Stimulated activated CD4-positive, alpha-beta T cell treated with anti-CD3 and anti-CD28 coated beads, Interleukin-1b, Interleukin-23, amount 100 ng/mL, for 48 hours (primary cell): ENCODE measurements at regions not wholly inside any gene's neighbourhood (a gene's known extent, or its start where the extent isn't known, plus 50 kb on each side); places are given as distances from the start of the nearest gene placed in this dataset.

ENCODE experiments used
- DNase-seq: peaks from one replicate; pipeline ENCODE4 v3.0.0-alpha.2; 2020

GRCh38 chr20:42020316-42020715 is 402.1 kb upstream of the CHD6 start:
- no peak for DNase-seq

DNA sequence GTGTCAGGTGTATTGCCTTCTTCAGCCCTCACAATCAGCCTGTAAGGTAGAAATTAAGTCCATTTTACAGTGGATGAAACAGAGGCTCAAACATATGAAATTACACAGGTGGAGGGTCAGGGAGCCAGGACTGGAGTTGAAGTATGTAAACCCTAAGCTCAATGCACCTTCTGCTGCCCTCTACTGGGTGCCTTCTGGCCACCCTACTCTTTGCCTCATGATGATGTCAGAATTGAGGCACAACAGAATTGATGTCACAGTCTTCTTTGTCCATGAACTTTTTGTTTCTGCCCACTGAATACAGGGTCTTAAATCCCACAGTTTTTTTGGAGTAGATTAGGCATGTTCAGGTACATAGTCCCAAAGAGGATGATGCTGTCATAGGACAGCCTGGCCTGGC is 400.8 kb upstream of the CHD6 start:
- DNase-seq, result no peak

- DNase-seq, result no peak
Measured at GRCh38 chr20:42010090-42010489, 391.9 kb upstream of the CHD6 start.

DNA sequence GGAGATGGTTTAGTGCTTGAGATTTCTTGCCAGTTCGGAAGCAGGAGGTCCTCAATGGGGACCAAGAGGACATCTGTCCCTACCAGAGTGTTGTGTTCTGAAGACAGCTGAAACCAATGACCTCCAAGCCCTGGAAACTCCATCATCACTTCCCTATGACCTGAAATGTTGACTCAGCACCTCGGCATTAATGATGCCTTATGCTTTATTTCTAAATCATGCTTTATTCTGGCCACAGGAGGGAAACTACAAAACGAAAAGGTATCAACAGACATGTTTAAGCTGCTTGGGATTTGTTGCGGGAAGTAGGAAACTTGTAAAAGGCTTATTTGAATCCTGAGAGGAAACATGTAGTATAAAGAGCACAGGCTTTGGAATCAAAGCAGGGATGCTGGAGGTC is 389.1 kb upstream of the CHD6 start:
- DNase-seq, result no peak

DNA sequence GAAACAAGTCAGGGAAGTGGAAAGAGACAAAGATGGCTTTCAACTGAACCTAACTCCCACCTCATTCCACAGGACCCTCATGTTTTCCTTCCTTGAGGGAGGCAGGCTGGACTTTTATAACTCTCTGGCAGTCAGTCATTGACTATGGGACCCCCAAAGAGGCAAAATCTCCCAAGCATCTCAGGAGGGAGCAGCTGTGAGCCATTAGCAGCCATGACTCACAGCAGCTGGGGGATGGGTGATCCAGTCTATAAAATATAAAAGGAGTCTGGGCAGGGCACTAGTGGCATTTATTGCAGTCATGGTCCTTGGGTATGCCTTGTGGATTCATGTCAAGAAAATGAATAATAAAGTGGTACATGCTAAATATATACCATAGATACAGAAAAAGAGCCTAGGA is 387.0 kb upstream of the CHD6 start:
- no peak for DNase-seq

DNA sequence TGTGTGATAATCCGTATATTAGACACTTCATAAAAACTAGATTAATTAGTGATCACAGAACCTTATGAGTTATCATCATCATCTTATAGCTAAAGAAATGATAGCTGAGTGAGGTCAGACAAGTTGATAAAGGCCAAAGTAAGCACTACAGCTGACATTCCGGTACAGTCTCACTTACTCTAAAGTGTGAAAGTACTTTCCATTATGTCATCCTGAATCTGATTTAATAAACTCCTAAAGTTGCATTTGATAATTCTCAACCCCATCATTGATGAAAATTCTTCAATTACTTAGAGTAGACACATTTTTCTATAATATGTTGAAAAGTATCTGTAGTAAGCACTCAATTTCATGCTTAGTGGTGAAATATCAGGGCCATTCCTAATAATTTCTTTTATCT is 385.2 kb upstream of the CHD6 start:
- DNase-seq, result no peak

DNA sequence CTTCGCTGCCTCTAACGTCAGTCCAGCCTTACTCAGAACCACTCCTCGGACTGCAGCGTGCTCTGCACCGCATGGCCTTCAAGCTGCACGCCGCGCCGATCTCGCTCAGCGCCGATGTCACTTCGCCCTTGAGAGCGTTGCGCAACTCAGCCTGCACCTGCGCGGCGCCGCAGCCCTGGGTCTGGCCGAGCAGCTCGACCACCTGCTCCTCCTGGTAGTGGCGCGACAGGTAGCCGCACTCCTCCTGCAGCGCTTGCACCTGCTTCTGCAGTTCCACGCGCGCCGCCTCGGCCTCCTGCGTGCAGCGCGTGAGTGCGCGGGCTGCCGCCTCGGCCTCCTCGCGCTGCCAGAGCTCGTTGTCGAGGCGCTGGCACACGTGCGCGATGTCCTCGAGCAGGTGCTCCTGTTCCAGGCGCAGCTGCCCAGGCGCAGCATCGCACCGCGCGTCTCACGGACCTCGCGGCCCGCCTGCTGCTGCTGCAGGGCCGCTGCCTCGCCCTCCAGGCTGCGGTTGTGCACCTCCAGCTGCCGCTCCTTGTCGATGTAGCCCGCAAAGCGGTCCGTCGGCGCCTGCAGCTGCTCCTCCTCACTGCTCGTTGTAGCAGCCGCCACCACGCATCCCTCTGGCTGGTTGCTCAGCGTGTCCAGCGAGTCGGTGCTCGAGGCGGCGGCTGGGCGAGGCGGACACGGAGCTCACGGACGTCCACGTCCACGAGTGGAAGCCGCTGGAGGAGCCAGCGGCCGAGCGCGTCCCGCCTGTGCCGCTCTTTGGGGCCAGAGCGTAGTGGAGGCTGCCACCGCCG is 380.6 kb upstream of the CHD6 start:
- no peak for DNase-seq

GRCh38 chr20:41996951-41997350 is 378.8 kb upstream of the CHD6 start:
- DNase-seq, result no peak

DNA sequence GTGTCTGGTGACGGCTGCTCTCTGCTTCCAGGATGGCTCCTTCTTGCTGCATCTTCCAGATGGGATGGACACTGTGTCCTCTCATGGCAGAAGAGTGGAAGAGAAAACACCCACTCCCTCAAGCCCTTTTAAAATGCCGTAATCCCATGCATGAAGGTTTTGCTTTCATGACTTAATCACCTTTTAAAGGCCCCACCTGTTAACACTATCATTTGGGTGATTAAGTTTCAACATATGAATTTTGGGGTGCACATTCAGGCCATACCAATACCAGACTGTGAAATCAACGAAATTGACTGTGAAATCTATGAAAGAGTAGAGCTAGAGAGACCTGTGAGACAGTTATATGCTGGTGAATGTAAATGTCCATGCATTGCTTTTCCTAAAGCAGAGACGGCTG is 374.3 kb upstream of the CHD6 start:
- DNase-seq, result no peak

DNA sequence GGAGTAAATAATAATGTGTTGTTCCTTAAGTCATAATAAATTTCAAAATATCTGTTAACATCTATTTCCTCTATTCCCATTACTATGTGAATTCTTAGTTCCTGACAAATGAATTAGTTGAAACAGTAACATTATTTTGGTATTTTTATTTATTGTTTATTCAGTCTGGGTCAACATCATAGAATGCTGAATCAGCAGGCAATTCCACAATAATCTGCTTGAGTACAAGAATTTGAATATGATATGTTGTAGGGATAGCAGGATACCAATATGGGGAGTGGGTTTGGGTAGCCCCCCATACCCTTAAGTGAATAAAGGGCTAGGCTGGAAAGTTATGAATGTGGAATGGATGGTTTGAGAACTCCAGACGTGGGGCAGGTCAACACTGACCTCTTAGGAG is 373.2 kb upstream of the CHD6 start:
- DNase-seq, result no peak

DNA sequence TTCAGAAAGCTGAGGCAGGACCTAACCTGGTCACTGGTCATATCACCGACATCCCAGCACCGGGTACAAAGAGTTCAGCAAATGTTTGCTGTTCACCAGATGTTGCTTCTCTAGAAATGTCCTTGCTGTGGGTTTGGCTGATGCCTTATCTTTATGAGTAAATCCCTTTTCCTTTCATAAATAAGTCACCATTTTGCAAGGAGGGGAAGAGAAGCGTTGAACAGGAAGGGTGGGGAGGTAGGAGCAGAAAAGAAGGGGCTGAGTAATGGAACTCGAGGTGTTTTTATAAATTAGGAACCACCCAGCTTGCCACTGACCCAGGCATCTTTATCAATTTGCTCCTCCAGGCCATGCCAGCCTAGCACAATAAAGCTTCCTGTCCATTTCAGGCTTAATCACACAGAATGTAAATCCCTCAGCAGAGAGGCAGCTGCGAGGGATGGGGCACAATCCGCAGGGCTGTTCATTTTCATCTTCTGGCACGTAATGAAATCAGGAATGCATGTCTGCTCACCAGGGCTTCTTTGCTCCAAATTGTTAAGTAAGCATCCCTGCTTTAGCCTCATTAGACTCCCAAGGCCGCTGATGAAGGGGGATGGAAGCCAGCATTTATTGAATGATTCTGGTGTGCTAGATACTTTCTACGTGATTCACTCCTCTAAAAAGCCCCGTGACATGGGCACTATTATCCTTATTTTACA is 371.9 kb upstream of the CHD6 start:
- no peak for DNase-seq

GRCh38 chr20:41989039-41989679 is 371.0 kb upstream of the CHD6 start:
- DNase-seq, result no peak

GRCh38 chr20:41984031-41984430 is 365.9 kb upstream of the CHD6 start:
- DNase-seq, result no peak

DNA sequence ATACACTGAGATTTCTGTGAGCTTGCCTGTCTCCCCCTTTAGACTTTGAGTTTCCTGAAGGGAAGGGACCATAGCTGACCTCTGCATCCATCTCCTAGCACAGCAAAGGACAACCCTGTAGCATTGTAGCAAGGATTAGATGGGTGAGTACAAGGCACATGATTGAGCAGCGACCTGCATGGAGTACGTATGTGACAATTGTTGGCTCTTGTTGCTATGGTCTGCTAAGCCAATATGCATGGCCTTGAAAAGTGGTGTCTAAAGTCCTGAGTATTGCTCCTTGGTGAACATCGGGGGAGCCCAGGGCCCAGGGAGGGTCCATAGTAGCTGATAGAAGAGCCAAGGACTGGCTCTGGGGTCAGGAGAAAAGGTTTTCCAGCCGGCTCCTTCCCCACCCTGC is 365.0 kb upstream of the CHD6 start:
- no peak for DNase-seq

DNA sequence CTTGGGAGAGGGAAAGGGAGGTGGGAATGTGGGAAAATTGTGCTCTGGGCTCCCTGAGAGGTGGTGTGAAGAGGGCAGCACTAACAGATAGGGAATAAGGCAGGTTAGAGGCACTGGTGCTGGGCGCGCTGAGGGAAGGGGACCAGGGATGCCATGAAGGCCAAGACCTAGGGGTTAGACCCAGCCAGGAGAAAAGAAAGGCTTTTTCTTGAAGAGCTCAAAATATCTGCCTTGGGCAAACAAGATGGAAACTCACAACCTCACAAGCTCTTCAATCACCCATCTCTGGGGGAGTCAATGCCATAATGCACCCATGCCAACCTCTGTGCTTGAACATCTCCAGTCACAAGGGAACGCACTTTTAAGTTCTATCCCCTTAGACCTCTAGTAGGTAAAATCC is 363.6 kb upstream of the CHD6 start:
- no peak for DNase-seq

GRCh38 chr20:41978875-41979274 is 360.7 kb upstream of the CHD6 start:
- no peak for DNase-seq

DNA sequence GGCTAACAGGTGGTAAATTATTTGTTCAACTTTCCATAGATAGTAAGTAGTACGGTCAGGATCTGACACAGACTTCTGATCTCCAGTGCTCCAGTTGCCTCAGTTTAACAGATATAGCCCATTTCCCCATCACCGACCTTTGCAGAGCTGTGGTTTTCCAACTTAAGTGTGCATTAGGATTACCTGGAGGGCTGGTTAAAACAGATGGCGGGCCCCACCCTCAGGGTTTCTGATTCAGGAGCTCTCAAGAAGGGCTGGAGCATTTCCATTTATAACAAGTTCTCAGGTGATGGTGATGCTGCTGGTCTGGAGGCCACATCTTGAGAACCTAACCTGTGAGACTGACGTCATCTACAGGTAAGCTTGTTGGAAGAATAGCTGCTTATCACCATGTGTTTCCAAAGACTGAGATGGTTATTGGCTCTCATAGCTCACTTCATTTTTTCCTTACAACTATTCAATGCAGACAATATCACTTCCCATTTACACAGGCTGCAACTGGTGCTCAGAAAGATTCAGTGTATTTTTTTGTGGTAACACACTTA is 360.1 kb upstream of the CHD6 start:
- DNase-seq, result no peak

DNA sequence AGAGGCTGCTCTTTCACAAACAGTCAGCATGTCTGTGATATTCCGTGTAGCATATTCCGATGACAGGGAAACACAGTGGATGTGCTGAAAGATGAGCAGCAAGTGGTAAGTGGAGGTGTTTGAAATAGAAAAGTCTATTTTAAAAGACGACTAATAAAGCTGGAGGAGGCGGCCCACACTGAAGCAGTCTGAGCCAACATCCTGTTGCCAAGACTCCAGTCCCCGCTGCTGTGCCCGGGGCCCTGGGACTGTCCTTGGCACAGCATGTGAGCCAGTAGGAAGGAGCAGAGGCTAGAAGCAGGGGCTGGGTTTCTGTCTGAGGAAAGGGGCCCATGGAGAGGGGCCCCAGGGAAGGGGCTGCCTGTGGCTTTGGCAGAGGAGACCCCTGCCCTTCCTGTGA is 351.5 kb upstream of the CHD6 start:
- DNase-seq, result no peak

- no peak for DNase-seq
Measured at GRCh38 chr20:41960166-41960565, 342.0 kb upstream of the CHD6 start.

DNA sequence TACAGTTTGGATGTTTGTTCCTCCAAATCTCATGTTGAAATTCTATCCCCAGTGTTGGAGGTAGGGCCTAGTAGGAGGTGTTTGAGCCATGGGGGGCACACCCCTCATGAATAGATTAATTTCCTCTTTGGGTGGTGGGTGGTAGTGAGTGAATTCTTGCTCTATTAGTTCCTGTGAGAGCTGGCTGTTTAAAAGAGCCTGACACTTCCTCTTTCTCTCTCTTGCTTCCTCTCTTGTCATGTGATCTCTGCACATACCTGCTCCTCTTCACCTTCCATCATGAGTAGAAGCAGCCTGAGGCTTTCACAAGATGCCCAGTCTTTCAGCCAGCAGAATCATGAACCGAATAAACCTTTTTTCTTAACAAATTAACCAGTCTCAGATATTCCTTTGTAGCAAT is 340.2 kb upstream of the CHD6 start:
- no peak for DNase-seq

DNA sequence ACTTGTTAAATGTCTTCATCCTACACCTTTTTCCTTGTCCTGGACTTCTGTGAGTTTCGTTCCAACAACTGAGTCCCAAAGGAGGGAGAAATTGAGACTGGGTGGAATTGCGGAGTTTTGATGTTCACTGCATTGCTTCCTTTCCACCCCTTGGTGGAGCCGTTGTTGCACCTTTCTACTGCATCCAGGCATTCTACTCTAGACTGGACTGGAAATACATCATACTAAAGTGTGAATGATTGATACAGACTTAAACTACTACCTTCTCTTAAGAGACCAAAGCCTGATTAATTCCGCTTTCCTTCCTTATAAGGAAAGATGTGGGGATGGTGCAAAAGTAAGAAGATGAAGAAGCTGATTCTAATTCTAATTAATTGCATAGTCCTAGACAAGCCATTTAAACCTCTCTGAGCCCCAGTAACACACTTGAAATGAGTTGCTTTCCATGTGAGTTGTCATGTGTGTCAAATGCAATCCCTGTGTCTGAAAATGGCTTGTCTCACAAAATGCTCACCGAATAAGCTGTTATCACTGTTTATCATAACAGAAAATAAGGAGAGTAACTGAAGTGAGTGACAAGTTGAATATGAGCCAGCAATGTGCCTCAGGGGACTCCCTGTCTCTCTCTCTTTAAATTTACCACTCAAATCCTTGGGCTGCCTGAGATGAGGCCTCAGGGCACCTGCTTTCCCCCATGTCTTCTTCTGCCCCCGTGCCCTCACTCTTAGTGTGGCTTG is 338.3 kb upstream of the CHD6 start:
- no peak for DNase-seq

DNA sequence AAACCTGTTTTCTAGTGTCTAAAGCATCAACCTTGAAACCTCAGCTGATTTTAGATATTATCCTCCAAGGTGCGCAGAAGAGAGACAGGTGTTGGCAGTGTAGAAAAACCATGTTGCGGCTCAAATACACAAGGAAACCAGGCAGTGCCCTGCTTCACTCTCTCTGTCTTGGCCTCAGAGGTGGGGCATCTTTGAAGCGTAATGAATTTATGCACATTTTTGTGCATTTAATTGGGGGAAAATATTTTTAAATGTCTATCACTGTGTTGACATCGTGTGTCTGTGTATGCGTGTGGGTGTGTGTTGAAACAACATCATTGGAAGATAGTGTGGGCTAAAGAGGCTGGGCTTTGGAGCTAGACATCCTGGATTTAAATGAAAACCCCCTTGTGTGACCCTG is 334.0 kb upstream of the CHD6 start:
- no peak for DNase-seq

- no peak for DNase-seq
Measured at GRCh38 chr20:41951615-41952014, 333.4 kb upstream of the CHD6 start.
